ENCODE measurements at regions not wholly inside any gene's neighbourhood (a gene's known extent, or its start where the extent isn't known, plus 50 kb on each side); places are given as distances from the start of the nearest gene placed in this dataset.

DNA sequence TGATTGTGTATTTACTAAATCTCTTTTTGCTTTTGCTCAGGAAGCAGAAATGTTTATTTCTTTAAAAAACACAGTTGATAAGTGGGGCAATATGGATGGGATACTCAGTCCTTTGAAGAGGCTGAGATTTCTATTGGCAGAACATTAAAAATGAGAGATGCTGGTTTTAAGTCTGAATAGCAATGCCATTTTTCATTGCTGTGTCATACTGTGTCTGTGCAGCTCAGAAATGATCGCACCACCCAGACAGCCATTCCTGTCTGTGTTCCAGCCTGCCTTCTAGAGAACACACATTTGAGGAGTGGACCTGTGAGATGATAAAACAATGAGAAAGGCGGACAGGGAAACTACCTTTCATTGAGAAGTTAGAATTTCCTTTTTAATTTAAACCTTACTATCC is 231.2 kb upstream of the USP24 start:
- TF ChIP-seq, protein P1, sequence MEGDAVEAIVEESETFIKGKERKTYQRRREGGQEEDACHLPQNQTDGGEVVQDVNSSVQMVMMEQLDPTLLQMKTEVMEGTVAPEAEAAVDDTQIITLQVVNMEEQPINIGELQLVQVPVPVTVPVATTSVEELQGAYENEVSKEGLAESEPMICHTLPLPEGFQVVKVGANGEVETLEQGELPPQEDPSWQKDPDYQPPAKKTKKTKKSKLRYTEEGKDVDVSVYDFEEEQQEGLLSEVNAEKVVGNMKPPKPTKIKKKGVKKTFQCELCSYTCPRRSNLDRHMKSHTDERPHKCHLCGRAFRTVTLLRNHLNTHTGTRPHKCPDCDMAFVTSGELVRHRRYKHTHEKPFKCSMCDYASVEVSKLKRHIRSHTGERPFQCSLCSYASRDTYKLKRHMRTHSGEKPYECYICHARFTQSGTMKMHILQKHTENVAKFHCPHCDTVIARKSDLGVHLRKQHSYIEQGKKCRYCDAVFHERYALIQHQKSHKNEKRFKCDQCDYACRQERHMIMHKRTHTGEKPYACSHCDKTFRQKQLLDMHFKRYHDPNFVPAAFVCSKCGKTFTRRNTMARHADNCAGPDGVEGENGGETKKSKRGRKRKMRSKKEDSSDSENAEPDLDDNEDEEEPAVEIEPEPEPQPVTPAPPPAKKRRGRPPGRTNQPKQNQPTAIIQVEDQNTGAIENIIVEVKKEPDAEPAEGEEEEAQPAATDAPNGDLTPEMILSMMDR (IDR thresholded peaks at IDR 0.05), result no peak
- no peak for TF ChIP-seq POLR2AphosphoS5 (IDR thresholded peaks at IDR 0.05)

Measured in prostate gland (tissue), 2 donors.